Erythroblast (primary cell): ENCODE measurements at regions not wholly inside any gene's neighbourhood (a gene's known extent, or its start where the extent isn't known, plus 50 kb on each side); places are given as distances from the start of the nearest gene placed in this dataset.

Source experiments
- GATA1 ChIP-seq: IDR thresholded peaks from 2 replicates; pipeline ENCODE4 v1.6.1; 2011; ENCODE audit warnings: low read depth, mild to moderate bottlenecking, control low read depth, low read length, moderate library complexity
- POLR2A ChIP-seq: IDR thresholded peaks from 2 replicates; pipeline ENCODE4 v1.6.1; 2011; ENCODE audit warnings: mild to moderate bottlenecking, low read length

GRCh38 chr21:18089786-18090185 lies 154.8 kb upstream of the CHODL start:
- TF ChIP-seq POLR2A (no peak), GATA1 (no peak)
